Activated CD4-positive, alpha-beta T cell treated with anti-CD3 and anti-CD28 coated beads, Interleukin-2, Interleukin-6, amounts not matched to agents 100 ng/mL and 50 ng/mL, durations not matched to agents 16 hours and 8 hours (primary cell): ENCODE measurements at regions not wholly inside any gene's neighbourhood (a gene's known extent, or its start where the extent isn't known, plus 50 kb on each side); places are given as distances from the start of the nearest gene placed in this dataset.

Source experiments
- DNase-seq: peaks from one replicate; pipeline ENCODE4 v3.0.0-alpha.2; 2020

- DNase-seq, result no peak
Observed at GRCh38 chr4:10973686-10974085, 289.1 kb upstream of the CLNK start.

GRCh38 chr4:10971800-10972401, 287.3 kb upstream of the CLNK start:
- DNase-seq, result no peak

GRCh38 chr4:10965196-10965595, 280.6 kb upstream of the CLNK start:
- DNase-seq, result no peak

GRCh38 chr4:10963958-10964703, 279.6 kb upstream of the CLNK start:
- DNase-seq, result no peak

- DNase-seq, result no peak
Observed at GRCh38 chr4:10963241-10963640, 278.7 kb upstream of the CLNK start.

DNA sequence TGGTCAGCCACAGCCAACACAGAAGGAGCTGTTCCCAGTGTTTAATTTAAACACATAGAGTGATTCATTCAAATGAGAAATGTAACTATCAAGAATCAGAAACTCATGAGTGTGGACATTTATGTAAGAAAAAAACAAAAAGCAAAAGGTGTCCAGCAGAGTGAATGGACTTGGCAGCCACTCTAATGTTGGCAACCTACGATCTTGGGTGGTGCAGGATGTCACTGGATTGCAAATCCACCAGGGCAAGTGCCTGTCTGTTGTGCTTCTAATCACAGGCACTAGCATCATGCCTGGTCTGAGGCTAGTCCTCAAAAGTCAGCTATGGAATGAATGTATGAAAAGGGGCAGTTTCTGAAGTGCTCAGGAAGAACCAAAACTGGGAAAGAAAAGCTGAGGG, 277.7 kb upstream of the CLNK start:
- DNase-seq, result no peak

DNA sequence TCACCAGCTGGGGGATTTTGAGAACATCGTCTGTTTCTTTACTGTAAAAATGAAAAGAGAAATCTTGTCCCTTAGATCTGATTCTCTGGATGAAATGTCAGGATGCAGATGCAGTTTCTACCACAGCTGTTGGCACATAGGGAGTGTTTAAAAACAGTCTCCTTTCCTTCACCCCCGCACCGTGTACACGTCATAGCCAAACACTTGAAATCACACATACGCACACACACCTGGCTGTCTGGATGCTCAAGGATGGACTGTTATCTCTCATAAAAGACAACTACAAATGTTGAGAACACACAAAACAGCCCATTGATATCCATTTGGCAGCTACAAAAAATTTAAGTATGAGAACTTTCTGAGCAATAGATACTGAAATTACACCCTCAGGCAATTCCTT, 275.8 kb upstream of the CLNK start:
- no peak for DNase-seq

DNA sequence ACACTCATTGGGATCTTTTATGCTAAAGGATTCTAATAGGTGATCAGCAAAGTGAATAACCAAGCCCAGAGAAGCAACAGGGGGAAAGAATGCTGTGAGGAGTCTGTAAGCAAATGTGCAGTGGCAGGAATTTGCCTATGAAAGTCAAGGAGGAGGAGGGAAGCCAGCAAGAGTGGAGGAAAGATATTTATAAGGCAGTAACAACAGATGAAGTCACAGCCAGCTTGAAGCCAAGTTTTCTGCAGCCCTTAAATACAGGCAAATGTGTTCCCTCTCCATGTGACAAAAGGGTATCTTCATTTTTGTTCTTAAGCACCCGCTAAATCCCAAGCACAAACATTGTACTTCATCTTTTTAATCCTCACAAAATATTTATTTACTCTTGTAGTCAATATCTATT, 275.0 kb upstream of the CLNK start:
- no peak for DNase-seq

- DNase-seq, result no peak
Observed at GRCh38 chr4:10958226-10958856, 273.8 kb upstream of the CLNK start.

- no peak for DNase-seq
Observed at GRCh38 chr4:10951306-10951705, 266.7 kb upstream of the CLNK start.

DNA sequence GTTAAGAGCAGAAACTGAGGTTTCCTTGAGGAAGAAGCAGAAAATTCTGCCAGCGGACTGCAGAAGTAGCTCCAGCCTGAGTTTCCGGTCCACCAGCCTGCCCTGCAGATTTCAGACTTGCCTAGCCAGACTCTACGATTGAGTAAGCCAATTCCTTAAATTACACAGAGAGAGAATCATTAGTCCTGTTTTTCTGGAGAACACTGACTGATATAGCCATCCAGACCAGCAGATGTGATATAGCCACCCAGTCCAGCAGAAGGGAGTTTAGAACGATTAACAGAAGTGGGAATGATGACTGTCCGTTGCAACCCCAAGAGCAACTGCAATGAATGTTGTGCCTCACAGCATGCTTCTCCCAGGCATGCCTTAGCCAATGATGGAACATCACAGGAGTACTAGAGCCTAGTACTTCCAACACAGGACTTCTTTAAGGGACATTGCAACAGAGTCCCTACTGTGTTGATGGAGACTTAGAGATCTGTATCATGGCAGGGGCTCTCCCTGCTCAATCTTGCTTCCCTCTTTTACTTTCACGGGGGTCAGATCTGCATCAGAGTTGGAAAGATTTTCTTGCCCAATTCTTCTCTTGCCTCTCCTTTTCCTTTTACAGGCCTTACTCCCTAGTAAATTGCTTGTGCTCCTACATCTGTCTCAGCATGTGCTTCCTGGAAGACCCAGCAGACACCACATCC, 264.6 kb upstream of the CLNK start:
- no peak for DNase-seq

DNA sequence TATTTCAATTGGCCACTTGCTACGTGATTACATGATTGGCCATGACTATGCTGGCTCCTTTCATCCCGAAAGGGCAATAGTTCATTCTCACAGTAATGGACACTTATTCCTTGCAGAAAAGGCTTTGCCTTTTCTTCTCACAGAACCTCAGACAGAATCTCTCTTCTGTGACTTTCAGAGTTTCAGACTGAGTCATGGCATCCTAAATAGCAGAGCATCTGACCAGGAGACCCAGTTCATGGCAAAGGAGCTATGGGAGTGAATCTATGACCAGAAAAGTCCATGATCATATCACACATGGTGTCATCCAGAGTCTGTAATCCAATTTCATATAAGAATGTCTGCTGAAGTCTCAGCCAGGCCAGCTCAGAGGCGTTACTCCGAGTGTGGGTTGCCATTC, 263.3 kb upstream of the CLNK start:
- no peak for DNase-seq

- no peak for DNase-seq
Observed at GRCh38 chr4:10944321-10944720, 259.8 kb upstream of the CLNK start.

GRCh38 chr4:10942156-10942555, 257.6 kb upstream of the CLNK start:
- no peak for DNase-seq

DNA sequence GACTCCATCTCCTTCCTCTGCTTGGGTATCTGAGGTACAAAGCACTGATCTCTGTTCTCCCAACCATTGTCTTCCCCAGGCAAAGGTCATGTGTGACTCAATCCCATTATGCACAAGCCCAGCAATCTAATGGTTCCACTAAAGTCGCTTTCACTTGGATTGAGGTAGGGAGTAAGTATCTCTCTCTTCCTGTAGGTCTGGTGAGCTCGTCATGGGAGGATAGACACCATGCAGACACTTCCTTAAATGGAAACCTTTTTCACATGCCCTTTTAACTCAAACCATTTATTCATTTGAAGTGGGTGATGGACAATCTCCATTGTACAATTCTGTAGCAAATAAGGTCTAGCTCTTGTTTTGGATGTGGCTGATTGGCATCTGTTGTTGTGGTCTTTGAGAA, 245.2 kb upstream of the CLNK start:
- DNase-seq, result no peak

DNA sequence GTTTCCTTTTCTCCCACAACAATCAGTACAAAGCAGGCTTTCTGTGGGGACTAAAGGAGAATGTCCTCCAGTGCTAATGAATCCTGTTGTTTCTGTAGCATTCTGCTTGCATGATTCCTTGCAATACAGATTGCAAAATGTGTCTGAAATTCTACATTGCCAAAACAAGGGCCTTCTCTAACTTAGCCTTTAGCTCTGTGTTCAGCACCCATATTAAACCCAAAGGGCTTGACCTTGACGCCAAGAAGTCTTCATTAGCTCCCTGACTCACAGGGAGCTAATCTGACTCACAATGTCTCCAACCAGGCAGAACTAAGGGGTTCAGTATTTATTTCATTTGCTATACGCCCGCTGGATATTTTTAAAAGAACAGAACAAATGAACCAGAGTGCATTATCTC, 241.4 kb upstream of the CLNK start:
- DNase-seq, result no peak

DNA sequence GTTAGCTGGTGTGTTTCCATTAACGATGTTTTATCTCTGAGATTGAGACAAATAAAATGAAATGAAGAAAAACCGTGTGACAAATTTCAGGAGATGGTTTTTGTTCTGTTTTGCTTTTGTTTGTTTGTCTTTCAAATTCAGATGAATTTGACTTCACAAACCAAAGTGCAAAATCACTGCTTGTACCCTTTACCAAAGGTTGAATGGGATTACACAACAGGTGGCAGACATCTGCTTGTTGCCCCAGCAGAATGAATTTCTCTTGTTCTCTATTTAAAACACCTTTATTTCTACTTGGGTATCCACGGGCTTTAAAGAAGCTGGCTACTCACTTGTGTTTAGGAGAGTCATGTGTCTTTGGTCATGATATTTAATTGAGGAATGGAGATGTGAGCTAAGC, 239.7 kb upstream of the CLNK start:
- DNase-seq, result no peak

DNA sequence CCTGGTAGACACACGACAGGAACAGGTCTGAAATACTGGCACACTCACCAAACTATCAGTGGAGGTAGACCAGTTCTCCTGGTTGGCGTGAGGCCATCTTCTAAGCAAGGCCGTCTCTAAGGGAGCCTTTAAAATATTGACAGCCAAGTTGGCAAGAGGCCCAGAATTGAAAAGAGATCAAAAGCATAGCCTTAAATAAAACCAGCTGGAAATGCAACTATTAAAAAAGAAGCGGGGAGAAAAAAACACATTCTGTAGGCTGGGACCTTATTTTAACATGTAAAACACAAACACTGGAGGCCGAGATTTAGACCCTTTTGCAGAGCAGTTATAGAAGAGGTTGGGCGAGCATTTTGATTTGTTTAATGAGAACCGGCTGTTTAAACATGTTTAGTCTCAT, 233.0 kb upstream of the CLNK start:
- DNase-seq, result no peak

DNA sequence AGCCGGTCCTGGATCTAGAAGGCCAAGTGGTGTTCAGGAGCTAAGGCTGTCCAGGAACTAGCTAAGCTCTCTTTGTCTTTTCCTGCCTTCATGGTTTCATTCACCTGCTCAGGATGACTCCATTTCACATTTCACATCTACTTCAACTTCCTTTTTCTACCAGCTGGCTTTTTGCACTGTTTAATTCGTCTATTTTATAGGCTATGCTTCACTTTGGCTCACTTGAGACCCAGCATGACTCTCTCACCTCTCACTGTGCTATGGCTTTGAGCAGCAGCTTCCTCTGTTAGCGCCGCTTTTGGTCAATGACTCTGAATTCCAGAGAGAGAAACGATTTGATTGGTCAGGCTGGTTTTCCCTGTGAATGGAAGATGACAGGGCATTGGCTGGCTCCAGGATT, 213.5 kb upstream of the CLNK start:
- DNase-seq, result no peak

DNA sequence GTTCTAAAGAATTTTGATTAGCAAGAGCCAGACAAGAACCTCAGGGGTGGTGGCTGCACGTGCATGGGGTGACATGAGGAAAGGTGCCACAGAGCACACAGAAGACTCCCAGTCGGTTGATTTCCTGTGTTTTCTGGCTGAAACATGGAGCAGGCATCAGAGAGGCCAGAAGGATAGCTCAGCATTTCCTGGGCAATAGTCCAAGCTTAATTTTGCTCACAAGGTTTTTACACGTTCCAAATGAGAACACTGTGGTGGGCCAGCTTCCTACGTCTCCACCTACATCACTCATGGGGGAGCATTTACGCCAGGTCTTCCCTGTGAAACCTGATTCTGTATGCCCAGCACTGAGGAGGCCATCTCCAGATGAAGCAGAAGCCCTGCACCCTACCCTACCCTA, 212.5 kb upstream of the CLNK start:
- DNase-seq, result no peak

- DNase-seq, result no peak
Observed at GRCh38 chr4:10893395-10893794, 208.8 kb upstream of the CLNK start.

DNA sequence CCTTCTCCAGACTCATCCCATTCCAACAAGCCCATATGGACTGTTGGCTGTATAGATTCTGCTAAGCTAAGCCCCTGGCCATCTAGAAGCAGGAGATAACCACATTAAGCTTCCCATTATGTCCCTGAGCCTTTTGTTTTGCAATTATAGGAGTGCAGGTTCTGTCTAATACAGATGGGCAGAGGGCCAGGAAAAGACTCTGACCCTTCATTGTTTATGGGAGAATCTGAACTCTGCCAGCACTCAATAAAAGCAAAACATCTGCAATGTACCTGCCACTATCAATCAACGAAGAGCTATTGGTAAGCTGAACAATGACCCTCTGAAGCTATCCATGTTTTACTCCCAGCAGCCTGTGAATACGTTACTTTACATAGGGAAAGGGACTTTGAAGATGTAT, 207.3 kb upstream of the CLNK start:
- no peak for DNase-seq

DNA sequence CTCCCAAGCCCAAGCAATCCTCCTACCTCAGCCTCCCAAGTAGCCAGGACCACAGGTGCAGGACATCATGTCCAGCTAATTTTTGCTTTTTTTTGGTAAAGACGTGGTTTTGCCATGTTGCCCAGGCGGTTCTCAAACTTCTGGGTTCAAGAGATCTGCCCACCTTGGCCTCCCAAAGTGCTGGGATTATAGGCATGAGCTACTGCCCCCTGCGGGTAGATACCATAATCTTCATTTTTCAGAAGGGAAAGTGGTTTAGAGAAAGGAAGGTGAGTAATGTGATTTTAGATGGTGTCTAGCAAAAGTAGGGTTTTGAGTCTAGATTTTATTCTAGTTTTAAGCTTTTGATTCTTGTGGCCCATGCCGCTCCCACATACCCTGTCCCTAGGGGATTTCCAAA, 205.3 kb upstream of the CLNK start:
- no peak for DNase-seq
